DOHH2 (cell line): ENCODE measurements at regions not wholly inside any gene's neighbourhood (a gene's known extent, or its start where the extent isn't known, plus 50 kb on each side); places are given as distances from the start of the nearest gene placed in this dataset.
"Not testable (repeated sequence)": the region's sequence is repeated elsewhere in the genome, so short reads cannot be mapped to it uniquely, and the experiment has no call there.

Source experiments
- CTCF ChIP-seq: fragments of 200-600 bp; sonication (generic); IDR thresholded peaks from one replicate; pipeline ENCODE4 v1.5.1; 2014; ENCODE audit warnings: antibody characterized with exemption, mild to moderate bottlenecking, low read depth, low read length; ENCODE audit not compliant: poor library complexity, severe bottlenecking
- EZH2phosphoT487 ChIP-seq: fragments of 200-600 bp; sonication (generic); IDR thresholded peaks from 2 replicates; pipeline ENCODE4 v1.6.1; 2017; ENCODE audit warnings: borderline replicate concordance, mild to moderate bottlenecking, antibody characterized with exemption, low read length, moderate library complexity, mixed read lengths

- not testable (repeated sequence) for TF ChIP-seq CTCF, EZH2phosphoT487
These were observed 181.3 kb upstream of the NBPF12 start for GRCh38 chr1:146756858-146757257.
